ENCODE measurements at regions not wholly inside any gene's neighbourhood (a gene's known extent, or its start where the extent isn't known, plus 50 kb on each side); places are given as distances from the start of the nearest gene placed in this dataset.

GRCh38 chr1:87512431-87512830 lies 183.8 kb downstream of the LMO4 start:
- no peak for DNase-seq

GRCh38 chr1:87513255-87513654 lies 184.6 kb downstream of the LMO4 start:
- DNase-seq: no peak

GRCh38 chr1:87513966-87514660 lies 185.4 kb downstream of the LMO4 start:
- no peak for DNase-seq

GRCh38 chr1:87515781-87516180 lies 187.1 kb downstream of the LMO4 start:
- no peak for DNase-seq

GRCh38 chr1:87518794-87519193 lies 190.1 kb downstream of the LMO4 start:
- DNase-seq: no peak

GRCh38 chr1:87521452-87521851 lies 192.8 kb downstream of the LMO4 start:
- DNase-seq: no peak

- DNase-seq: no peak
These were observed 194.8 kb downstream of the LMO4 start for GRCh38 chr1:87523466-87523865.

GRCh38 chr1:87524021-87524754 lies 195.5 kb downstream of the LMO4 start:
- DNase-seq: no peak

GRCh38 chr1:87528754-87529517 lies 200.3 kb downstream of the LMO4 start:
- DNase-seq: no peak

- DNase-seq: no peak
These were observed 201.5 kb downstream of the LMO4 start for GRCh38 chr1:87530042-87530807.

- no peak for DNase-seq
These were observed 206.9 kb downstream of the LMO4 start for GRCh38 chr1:87535551-87535950.

GRCh38 chr1:87539147-87539546 lies 210.5 kb downstream of the LMO4 start:
- DNase-seq: no peak

- DNase-seq: no peak
These were observed 214.0 kb downstream of the LMO4 start for GRCh38 chr1:87542697-87543096.

- DNase-seq: no peak
These were observed 221.1 kb downstream of the LMO4 start for GRCh38 chr1:87549738-87550137.

- DNase-seq: no peak
These were observed 224.8 kb downstream of the LMO4 start for GRCh38 chr1:87553511-87553910.

GRCh38 chr1:87555366-87555765 lies 226.7 kb downstream of the LMO4 start:
- no peak for DNase-seq

- DNase-seq: no peak
These were observed 227.6 kb downstream of the LMO4 start for GRCh38 chr1:87556326-87556725.

- no peak for DNase-seq
These were observed 230.2 kb downstream of the LMO4 start for GRCh38 chr1:87558921-87559320.

- DNase-seq: no peak
These were observed 231.5 kb downstream of the LMO4 start for GRCh38 chr1:87560137-87560536.

- no peak for DNase-seq
These were observed 232.1 kb downstream of the LMO4 start for GRCh38 chr1:87560601-87561360.

- no peak for DNase-seq
These were observed 234.5 kb downstream of the LMO4 start for GRCh38 chr1:87563211-87563610.

- DNase-seq: no peak
These were observed 237.2 kb downstream of the LMO4 start for GRCh38 chr1:87565861-87566260.

Data from stimulated activated CD4-positive, alpha-beta T cell treated with anti-CD3 and anti-CD28 coated beads, Interleukin-4, amount 100 ng/mL, for 24 hours (primary cell).